Kidney (tissue), 13 donors: ENCODE measurements at regions not wholly inside any gene's neighbourhood (a gene's known extent, or its start where the extent isn't known, plus 50 kb on each side); places are given as distances from the start of the nearest gene placed in this dataset.

ENCODE experiments used
- DNase-seq, 5 donors: peaks; one replicate each; pipeline ENCODE4 v3.0.0-alpha.2; 2013 to 2020
- FAIRE-seq: peaks from 2 replicates; lab custom pipeline; 2012; peaks lifted over from hg19 to GRCh38; lab: Jason Lieb, UNC
- H3K27ac ChIP-seq, 2 donors: one replicate each; pipeline ENCODE4 v1.7.0; 2013; ENCODE audit warnings: low read depth in 2 of 2, low read length in 2 of 2, inconsistent platforms in 1 of 2
- H3K27me3 ChIP-seq: one replicate; pipeline ENCODE4 v1.7.1; 2013; ENCODE audit warnings: low read length, inconsistent platforms; ENCODE audit not compliant: control insufficient read depth, insufficient read depth
- H3K36me3 ChIP-seq, 3 donors: one replicate each; pipeline versions ENCODE4 v1.7.0 to v1.7.1; 2013; ENCODE audit warnings: low read length in 3 of 3, control low read depth in 1 of 3, inconsistent platforms in 1 of 3; ENCODE audit not compliant: insufficient read depth in 3 of 3, control insufficient read depth in 2 of 3
- H3K4me1 ChIP-seq, 3 donors: one replicate each; pipeline versions ENCODE4 v1.7.0 to v1.7.1; 2013; ENCODE audit warnings: low read length in 3 of 3, inconsistent platforms in 1 of 3, low read depth in 1 of 3; ENCODE audit not compliant: control insufficient read depth in 2 of 3, insufficient read depth in 2 of 3
- H3K4me3 ChIP-seq, 3 donors: one replicate each; pipeline versions ENCODE4 v1.7.0 to v1.8.1; 2013; ENCODE audit warnings: low read length in 3 of 3, control low read depth in 1 of 3, inconsistent platforms in 1 of 3
- H3K9ac ChIP-seq, 3 donors: one replicate each; pipeline versions ENCODE4 v1.7.0 to v1.7.1; 2013; ENCODE audit warnings: low read length in 3 of 3, control low read depth in 1 of 3, inconsistent platforms in 1 of 3
- H3K9me3 ChIP-seq, 3 donors: one replicate each; pipeline versions ENCODE4 v1.7.0 to v1.7.1; 2013; ENCODE audit warnings: low read length in 3 of 3, control low read depth in 1 of 3, inconsistent platforms in 1 of 3; ENCODE audit not compliant: control insufficient read depth in 2 of 3, insufficient read depth in 1 of 3
- CTCF ChIP-seq: IDR thresholded peaks from 3 replicates; pipeline ENCODE4 v1.5.1; 2012; ENCODE audit warnings: mild to moderate bottlenecking, moderate library complexity, borderline replicate concordance; ENCODE audit not compliant: insufficient read depth; ENCODE audit errors: extremely low read depth
- intact Hi-C: fragments of 100-400 bp; cut with DNase I; formaldehyde crosslinking; loops from one replicate; pipeline ENCODE4 v1.11.1; 2022
- donor health status: control.
- donor health status: control.
- donor health status: control.
- donor health status: control.
- donor health status: control.
- donor health status: DM: yes; HTN: yes; CAD: no.
- donor health status: Normal renal cell carcinoma (clear cell type).

DNA sequence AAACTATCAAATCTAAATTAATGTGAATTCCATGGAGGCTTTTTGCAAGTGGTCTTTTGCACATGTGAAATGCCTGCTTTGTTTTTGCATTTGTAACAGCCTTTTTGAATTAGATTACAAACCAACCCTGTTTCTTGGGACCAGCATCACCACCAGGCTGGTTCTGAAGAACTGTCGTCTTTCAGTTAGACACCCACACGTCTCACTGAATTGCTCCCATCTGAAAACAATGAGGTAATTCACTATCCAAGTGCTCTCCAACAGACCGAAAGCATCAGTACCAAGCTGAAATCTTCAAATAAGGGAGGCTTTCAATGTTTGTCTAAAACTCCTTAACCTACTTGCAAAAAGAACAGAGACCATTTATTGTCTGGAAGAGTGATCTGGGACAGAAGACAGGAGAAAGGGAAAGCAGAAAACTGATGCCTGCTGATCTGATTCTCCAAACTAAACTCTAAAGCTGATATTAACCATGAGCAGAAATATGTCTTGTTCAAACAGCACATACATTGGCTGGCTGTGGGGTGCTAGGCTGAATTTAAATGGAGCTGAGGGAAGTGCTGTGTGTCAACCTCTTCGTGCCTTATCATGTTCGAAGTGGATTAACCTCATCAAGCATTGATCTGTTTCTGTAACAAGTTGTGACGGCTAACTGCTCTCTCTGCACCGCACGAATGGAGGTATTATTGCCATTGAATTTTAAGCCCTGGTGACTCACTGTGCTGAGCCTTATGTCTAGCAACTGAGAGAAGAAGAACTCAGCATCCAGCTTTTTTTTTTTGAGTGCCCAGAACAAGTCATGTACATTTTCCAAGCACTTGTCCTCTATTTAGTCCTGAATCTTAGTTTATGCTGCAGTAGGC is 213.7 kb upstream of the P2RY1 start:
- intact Hi-C loops = no loop called here

GRCh38 chr3:152621967-152622810 is 212.7 kb upstream of the P2RY1 start:
- Histone ChIP-seq H3K27ac (no peak overlapping the region), H3K36me3 (no peaks in the 10 kb centered on the region), H3K9me3 (no peaks in the 10 kb centered on the region), H3K4me1 (no peaks in the 10 kb centered on the region), H3K9ac (no peak overlapping the region), H3K4me3 (no peak overlapping the region), H3K27me3 (no peaks in the 10 kb centered on the region)
- intact Hi-C loops = no loop called here
- DNase-seq (no peak), FAIRE-seq (no peak)
- no peak for TF ChIP-seq CTCF

More for the DNA sequence above, 213.7 kb upstream of the P2RY1 start:
- H3K9me3 ChIP-seq = no peaks in the 10 kb centered on the region
- no peak overlapping the region for H3K9ac ChIP-seq
- H3K36me3 ChIP-seq = no peaks in the 10 kb centered on the region
- no peak for DNase-seq
- TF ChIP-seq CTCF = no peak
- no peak for FAIRE-seq
- no peaks in the 10 kb centered on the region for H3K27me3 ChIP-seq
- H3K4me3 ChIP-seq = no peak overlapping the region
- H3K4me1 ChIP-seq = no peaks in the 10 kb centered on the region
- H3K27ac ChIP-seq = no peak overlapping the region

DNA sequence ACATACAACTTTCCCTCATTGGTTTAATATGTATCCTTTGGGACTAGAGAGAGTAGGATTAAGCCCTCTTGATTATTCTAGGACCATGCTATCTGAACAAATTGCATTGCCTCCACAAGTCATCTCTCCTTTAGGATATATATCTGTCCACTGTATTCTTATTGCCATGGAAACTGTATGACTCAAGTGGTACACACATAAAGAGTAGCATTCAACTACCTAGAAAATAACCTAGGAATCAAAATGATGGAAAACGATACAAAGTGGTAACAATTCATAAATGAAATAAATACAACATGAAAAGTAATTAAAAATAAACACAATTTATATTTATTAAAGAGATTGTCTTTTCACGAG is 212.1 kb upstream of the P2RY1 start:
- intact Hi-C loops = no loop called here
- Histone ChIP-seq H3K36me3 (no peaks in the 10 kb centered on the region), H3K4me1 (no peaks in the 10 kb centered on the region), H3K9me3 (no peaks in the 10 kb centered on the region), H3K9ac (no peak overlapping the region), H3K27ac (no peak overlapping the region), H3K27me3 (no peaks in the 10 kb centered on the region), H3K4me3 (no peak overlapping the region)
- FAIRE-seq = no peak
- DNase-seq = no peak
- no peak for TF ChIP-seq CTCF
